Activated CD4-positive, alpha-beta T cell treated with anti-CD3 and anti-CD28 coated beads, Interleukin-2, amount 10 ng/mL, durations not matched to agents 24 days and 14 days (primary cell): ENCODE measurements at regions not wholly inside any gene's neighbourhood (a gene's known extent, or its start where the extent isn't known, plus 50 kb on each side); places are given as distances from the start of the nearest gene placed in this dataset.

ENCODE experiments used
- DNase-seq: peaks from one replicate; pipeline ENCODE4 v3.0.0; 2022
- H3K27ac Mint-ChIP-seq: one replicate; pipeline ENCODE4 v1.8.0; 2022; ENCODE audit warnings: mild to moderate bottlenecking, mixed read lengths
- H3K27me3 Mint-ChIP-seq: one replicate; pipeline ENCODE4 v1.8.0; 2022; ENCODE audit warnings: mixed read lengths
- H3K36me3 Mint-ChIP-seq: one replicate; pipeline ENCODE4 v1.8.0; 2022; ENCODE audit warnings: low read depth, mild to moderate bottlenecking, mixed read lengths
- H3K4me1 Mint-ChIP-seq: one replicate; pipeline ENCODE4 v1.8.0; 2021; ENCODE audit warnings: mixed read lengths
- H3K4me3 Mint-ChIP-seq: one replicate; pipeline ENCODE4 v1.8.0; 2022; ENCODE audit warnings: mild to moderate bottlenecking, moderate library complexity, mixed read lengths
- H3K9me3 Mint-ChIP-seq: one replicate; pipeline ENCODE4 v1.8.0; 2021; ENCODE audit warnings: mixed read lengths
- intact Hi-C: fragments of 100-400 bp; cut with micrococcal nuclease; formaldehyde crosslinking; loops from one replicate; pipeline ENCODE4 v1.15.1; 2023

DNA sequence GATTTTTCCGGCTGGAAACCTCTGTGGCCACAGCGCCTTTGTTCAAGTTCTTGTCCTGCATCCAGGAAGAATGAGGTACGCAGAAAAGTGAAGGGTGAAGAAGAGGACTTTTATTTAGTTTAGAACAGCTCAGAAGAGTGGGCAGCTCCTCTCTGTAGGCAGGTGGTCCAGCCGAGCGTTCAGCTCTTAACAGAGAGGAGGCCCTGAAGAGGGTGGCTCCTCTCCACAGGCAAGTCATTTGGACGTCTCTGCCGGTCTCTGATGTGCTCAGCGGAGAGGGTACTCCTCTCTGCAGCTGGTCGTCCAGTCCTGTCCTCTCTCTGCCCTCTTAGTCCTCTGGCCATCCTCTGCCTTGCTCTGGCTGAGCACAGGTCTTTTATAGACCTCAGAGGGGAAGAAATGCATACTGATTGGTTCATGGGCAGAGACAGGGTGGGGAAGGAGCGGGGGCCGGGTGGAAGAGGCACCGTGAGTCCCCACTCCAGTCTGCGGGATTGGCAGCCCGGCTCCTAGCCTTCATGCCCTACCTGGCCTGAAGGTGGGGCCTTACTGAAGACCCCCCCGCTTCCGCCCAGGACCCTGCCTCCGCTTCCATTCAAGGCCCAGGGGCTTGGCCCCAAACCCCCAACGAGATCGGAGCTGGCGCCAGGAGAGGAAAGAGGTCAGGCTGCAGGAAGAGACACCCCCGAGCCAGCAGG is 70.0 kb upstream of the NKD1 start:
- no peak for DNase-seq
- H3K27ac Mint-ChIP-seq = no peak overlapping the region
- no peaks in the 10 kb centered on the region for H3K36me3 Mint-ChIP-seq
- H3K9me3 Mint-ChIP-seq = no peaks in the 10 kb centered on the region
- H3K4me3 Mint-ChIP-seq = no peak overlapping the region
- H3K27me3 Mint-ChIP-seq = peaks cover 9% of the 10 kb centered on the region
- H3K4me1 Mint-ChIP-seq = peaks cover 8% of the 10 kb centered on the region
- intact Hi-C loops = no loop called here

DNA sequence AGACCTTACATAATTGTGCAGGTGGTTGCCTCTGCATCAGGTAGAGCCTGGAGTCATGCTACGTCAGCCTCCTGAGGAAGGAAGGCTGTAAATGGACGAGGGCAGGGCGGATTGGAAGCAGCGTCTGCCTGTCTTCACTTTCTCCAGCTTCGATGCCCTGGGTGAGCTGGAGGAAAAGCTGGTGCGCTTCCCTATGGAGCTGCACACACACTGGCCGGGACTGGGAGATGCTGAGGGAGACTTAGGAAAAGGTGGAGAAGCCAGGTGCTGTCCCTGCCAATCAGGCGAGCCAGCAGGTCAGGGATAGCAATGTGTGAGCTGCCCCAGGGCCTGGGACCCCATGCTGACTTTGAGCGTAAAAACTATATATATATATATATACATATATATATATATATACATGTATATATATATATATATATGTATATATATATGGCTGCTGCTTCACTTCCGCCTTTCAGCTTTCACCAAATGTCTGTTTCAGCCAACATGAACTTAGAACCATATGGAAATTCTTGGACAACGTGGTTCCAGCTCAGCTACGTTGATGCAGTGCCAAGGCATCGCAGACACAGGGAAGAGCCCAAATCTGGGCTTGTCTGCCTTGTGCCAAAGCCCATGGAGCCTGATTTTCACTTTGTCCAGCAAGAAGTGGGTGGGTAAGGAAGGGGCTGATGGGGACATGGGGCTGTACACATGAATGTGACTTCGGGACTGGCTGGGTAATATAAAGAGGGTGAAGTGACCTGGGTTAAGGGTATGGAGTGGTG is 71.5 kb upstream of the NKD1 start:
- Mint-ChIP-seq H3K9me3 (no peaks in the 10 kb centered on the region), H3K4me3 (no peak overlapping the region), H3K4me1 (peaks cover 8% of the 10 kb centered on the region), H3K27ac (no peak overlapping the region), H3K27me3 (peaks cover 9% of the 10 kb centered on the region), H3K36me3 (no peaks in the 10 kb centered on the region)
- intact Hi-C loops = no loop called here
- DNase-seq = no peak

DNA sequence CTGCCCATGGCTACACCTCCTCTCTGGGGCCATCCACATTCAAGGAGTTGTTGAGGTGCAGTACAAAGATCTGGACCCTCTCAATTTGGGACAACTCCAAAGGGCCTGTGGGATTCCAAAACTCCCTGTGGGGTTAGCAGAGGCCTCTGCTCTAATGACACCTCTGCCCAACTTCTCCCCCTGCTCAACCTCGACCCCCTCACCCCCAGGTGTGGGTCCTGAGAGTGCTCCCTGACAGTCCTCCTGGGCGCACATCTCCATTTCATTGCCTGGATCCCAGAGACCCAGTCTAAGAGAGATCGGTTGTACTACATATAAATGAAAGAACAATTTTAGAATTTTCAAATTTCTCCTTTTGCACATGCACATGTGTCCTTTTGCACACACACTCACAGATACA is 73.0 kb upstream of the NKD1 start:
- intact Hi-C loops = no loop called here
- Mint-ChIP-seq H3K4me1 (peaks cover 8% of the 10 kb centered on the region), H3K9me3 (no peaks in the 10 kb centered on the region), H3K4me3 (no peak overlapping the region), H3K27me3 (peaks cover 15% of the 10 kb centered on the region), H3K27ac (no peak overlapping the region), H3K36me3 (no peaks in the 10 kb centered on the region)
- DNase-seq = no peak

DNA sequence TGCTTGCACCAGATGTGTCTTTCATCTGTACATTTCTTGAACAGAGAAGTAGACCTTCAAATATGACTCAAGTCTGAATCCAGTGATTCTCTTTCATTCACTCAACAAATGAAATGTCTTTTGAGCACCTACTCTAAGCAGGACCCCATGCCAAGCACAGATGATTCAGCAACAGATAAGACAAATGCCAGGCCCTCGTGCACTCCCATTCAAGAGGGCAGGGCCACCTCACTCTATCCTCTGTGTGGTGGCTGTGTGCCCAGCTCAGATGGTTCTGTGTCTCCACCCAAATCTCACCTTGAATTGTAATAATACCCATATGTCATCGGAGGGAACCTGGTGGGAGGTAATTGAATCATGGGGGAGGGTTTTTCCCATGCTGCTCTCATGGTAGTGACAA is 74.1 kb upstream of the NKD1 start:
- peaks cover 20% of the 10 kb centered on the region for H3K27me3 Mint-ChIP-seq
- no peak overlapping the region for H3K27ac Mint-ChIP-seq
- no peaks in the 10 kb centered on the region for H3K36me3 Mint-ChIP-seq
- H3K9me3 Mint-ChIP-seq = no peaks in the 10 kb centered on the region
- no peak for DNase-seq
- intact Hi-C loops = no loop called here
- no peak overlapping the region for H3K4me3 Mint-ChIP-seq
- H3K4me1 Mint-ChIP-seq = peaks cover 8% of the 10 kb centered on the region

DNA sequence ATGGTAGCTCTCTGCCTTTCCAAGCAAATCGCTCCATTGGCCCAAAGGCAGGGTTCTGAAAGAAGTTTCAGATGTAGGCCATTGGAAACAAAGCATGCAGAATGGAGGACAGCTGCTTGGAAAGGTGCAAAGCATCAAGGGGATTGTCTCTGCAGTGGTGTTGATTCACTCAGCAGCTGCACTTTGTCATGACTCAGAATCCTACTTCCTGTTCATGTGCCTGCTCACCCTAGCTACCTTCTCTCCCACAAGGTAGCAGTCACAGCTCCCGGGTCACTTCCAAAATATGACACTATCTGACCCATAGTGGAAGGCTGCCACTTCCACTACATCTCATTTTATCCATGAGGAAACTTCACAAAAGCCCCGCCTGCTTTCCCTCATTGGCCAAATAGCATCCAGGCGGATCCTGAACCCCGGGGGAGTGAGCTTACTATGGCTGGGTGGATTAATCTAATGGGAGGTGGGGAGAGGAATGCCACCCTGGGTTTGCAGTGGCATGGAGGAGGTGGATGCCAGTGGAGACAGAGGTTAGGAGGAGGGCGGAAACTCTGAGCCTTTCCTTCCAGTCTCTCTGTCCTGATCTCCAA is 74.7 kb upstream of the NKD1 start:
- Mint-ChIP-seq H3K36me3 (no peaks in the 10 kb centered on the region), H3K4me3 (no peak overlapping the region), H3K9me3 (no peaks in the 10 kb centered on the region)

DNA sequence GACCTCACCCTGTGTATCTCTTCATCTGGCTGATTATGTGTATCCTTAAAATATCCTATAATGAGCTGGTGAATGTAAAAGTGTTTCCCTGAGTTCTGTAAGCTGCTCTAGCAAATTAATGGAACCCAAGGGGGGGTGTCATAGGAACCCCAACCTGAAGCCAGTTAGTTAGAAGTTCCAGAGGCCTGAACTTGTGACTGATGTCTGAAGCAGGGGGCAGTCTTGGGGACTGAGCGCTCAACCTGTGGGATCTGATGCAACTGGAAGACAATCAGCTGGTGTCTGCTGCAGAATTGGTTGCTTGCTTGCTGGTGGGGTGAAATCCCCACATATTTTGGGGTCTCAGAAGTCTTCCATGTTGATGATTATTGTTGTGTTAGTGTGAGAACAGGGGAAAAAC is 75.7 kb upstream of the NKD1 start:
- Mint-ChIP-seq H3K27me3 (peaks cover 31% of the 10 kb centered on the region), H3K4me3 (no peak overlapping the region), H3K4me1 (peaks cover 8% of the 10 kb centered on the region), H3K9me3 (no peaks in the 10 kb centered on the region), H3K36me3 (no peaks in the 10 kb centered on the region), H3K27ac (no peak overlapping the region)
- intact Hi-C loops = no loop called here
- no peak for DNase-seq

More for the DNA sequence above, 74.7 kb upstream of the NKD1 start:
- intact Hi-C loops = no loop called here
- peak; percentile 61 for DNase-seq
- H3K27ac Mint-ChIP-seq = peak overlapping the region; percentile 59
- H3K27me3 Mint-ChIP-seq = peaks cover 26% of the 10 kb centered on the region
- H3K4me1 Mint-ChIP-seq = peaks cover 8% of the 10 kb centered on the region

DNA sequence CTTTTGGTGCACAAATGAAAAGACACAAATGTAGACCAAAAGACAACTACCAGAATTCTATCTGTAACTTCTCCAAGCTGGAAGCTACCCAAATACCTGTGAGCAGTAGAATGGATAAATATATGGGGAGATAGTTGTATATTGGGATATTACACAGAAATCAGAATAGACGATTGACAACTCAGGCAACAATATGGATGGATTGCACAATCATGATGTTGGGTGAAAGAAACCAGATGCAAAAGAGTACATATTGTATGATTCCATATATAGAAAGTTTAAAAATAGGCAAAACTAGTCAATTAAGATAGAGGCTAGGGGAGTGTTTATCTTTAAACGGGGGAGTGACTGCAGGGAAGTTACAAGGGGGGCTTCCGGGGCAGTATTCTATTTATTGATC is 77.5 kb upstream of the NKD1 start:
- Mint-ChIP-seq H3K4me1 (peaks cover 8% of the 10 kb centered on the region), H3K36me3 (no peaks in the 10 kb centered on the region), H3K9me3 (no peaks in the 10 kb centered on the region), H3K4me3 (no peak overlapping the region), H3K27me3 (peaks cover 43% of the 10 kb centered on the region), H3K27ac (no peak overlapping the region)
- no peak for DNase-seq
- intact Hi-C loops = no loop called here

DNA sequence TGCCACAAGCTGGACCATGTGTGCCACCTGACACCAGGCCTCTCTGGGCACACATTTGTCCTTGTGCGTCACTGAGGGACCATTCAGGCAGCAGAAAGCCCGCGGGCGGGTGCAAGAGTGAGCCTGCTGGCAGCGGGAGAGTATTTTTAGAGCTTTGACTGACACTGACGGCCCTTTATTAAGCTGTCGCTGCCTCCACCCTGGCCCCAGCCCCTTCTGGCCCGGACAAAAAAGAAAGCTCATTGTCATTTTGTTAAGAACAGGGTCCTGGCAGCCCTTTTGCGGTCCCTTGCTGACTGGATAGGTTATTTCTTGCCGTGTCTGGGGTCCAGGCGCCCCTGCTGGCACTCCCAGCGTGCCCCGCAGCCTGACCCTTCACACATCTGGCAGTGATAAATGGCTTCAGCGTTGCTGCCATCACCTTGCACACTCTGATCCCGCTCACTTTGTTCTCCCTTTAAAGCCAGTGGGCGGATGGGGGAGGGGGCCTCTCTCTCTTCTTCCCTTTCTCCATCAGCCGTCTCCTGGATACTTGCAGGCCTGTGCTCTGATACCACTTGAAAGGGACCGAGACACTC is 78.4 kb upstream of the NKD1 start:
- H3K4me3 Mint-ChIP-seq = no peak overlapping the region
- H3K36me3 Mint-ChIP-seq = no peaks in the 10 kb centered on the region
- H3K4me1 Mint-ChIP-seq = peaks cover 8% of the 10 kb centered on the region
- intact Hi-C loops = no loop called here
- DNase-seq = no peak
- H3K27me3 Mint-ChIP-seq = peaks cover 45% of the 10 kb centered on the region
- H3K9me3 Mint-ChIP-seq = no peaks in the 10 kb centered on the region
- no peak overlapping the region for H3K27ac Mint-ChIP-seq

DNA sequence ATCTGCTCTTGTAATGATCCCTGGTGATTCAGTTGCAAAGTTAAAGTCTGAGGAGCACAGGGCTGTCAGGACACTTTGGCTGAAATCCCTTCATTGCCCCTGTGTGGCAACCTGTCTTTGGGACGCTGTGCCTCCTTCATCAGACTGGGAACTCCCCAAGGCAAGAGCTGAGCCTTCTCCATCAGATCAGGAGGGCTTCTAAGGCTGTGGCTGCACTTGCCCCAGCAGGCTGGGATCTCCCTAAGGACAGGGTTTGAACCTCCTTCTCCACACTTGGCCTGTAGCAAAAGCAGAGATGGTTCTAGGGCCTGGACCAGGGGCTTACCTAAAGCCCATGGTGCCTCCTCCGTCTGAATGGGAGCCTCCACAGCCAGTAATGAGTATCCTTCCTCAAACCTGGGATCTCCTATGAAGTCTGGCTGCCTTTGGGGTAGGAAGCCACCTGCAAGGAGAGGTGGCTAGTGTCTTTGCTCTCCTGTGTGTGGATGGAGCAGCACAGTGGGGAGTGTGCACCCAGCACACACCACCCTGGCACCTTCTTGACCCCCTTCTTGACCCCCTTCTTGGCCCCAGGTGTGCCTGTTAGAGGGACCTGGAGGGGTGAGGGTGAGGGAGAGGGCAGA is 79.0 kb upstream of the NKD1 start:
- DNase-seq = no peak
- no peak overlapping the region for H3K4me3 Mint-ChIP-seq
- peaks cover 6% of the 10 kb centered on the region for H3K4me1 Mint-ChIP-seq
- no peaks in the 10 kb centered on the region for H3K9me3 Mint-ChIP-seq
- peaks cover 45% of the 10 kb centered on the region for H3K27me3 Mint-ChIP-seq
- no peak overlapping the region for H3K27ac Mint-ChIP-seq
- H3K36me3 Mint-ChIP-seq = no peaks in the 10 kb centered on the region
- intact Hi-C loops = no loop called here

DNA sequence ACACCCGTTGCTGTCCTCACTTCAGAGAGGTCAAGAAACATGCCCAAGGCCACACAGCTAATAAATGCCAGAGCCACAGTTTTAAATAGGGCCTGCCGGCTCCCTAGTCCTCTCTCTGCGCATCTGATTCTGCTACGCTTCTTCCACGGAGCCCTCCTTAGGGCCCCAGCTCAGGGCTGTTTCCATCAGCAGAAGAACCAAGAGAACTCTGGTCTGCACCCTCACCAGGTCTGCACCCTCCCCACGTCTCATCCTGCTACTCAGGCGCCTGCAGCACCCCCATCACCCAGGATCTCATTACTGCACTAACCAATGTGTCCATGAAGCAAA is 79.5 kb upstream of the NKD1 start:
- no peak for DNase-seq
- intact Hi-C loops = no loop called here
- H3K27ac Mint-ChIP-seq = no peak overlapping the region
- H3K36me3 Mint-ChIP-seq = no peaks in the 10 kb centered on the region
- peaks cover 45% of the 10 kb centered on the region for H3K27me3 Mint-ChIP-seq
- H3K4me1 Mint-ChIP-seq = peaks cover 4% of the 10 kb centered on the region
- no peaks in the 10 kb centered on the region for H3K9me3 Mint-ChIP-seq
- H3K4me3 Mint-ChIP-seq = peak overlapping the region; percentile 53

DNA sequence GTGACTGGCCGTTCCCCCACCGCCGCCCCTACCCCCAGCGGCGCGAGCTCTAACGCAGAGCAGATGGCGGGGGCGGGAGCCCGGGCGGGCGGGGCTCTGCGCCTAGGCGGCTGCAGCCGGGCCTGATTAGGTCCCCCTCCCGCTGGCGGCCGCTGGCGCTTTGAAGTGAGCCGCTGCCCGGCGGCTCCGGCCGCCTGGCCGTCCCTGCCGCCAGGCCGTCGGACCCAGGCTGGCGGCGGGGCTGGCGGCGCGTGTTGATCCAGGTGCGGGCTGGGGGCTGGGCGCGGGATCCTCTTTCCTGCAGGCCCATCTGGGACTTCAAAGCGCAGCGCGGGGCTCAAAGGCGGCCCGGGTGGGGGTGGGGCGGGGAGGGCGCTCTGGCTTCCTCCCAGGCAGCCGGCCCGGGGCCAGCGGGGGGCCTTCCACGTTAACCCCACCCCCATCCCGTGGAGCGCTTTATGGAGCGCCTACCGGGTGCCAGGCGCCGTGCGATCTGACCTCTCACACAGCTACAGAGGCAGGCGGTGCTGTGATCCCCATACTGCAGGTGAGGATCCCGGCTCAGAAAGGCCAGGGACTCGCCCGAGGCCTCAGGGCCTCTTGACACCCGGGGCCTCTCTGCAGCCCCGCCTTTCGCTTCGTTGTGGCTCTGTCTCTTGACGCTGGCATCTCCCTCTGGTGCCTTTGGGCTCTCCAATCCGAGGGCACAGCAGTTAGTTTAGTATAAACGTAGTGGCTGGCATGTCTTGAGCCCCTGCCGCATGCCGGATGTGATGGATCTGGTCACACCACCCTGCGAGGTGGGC is 80.0 kb upstream of the NKD1 start:
- Mint-ChIP-seq H3K4me3 (peak overlapping the region; percentile 53), H3K4me1 (no peaks in the 10 kb centered on the region), H3K27ac (no peak overlapping the region), H3K27me3 (peaks cover 45% of the 10 kb centered on the region), H3K9me3 (no peaks in the 10 kb centered on the region), H3K36me3 (no peaks in the 10 kb centered on the region)
- no peak for DNase-seq
- intact Hi-C loops = no loop called here

DNA sequence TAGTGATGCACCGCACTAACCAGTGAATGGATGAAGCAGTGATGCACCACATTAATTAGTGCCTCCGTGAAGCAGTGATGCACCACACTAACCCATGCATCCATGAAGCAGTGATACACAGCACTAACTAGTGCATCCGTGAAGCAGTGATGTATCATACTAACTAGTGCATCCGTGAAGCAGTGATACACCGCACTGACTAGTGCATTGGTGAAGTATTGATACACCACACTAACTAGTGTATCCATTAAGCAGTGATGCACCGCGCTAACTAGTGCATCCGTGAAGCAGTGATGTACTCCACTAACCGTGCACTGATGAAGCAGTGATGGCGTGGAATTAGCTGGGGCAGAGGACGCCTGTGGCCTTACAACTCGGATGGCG is 80.6 kb upstream of the NKD1 start:
- intact Hi-C loops = no loop called here
- no peak for DNase-seq
- peaks cover 49% of the 10 kb centered on the region for H3K27me3 Mint-ChIP-seq
- H3K4me3 Mint-ChIP-seq = peak overlapping the region; percentile 44
- no peak overlapping the region for H3K27ac Mint-ChIP-seq
- no peaks in the 10 kb centered on the region for H3K36me3 Mint-ChIP-seq
- H3K9me3 Mint-ChIP-seq = no peaks in the 10 kb centered on the region
- no peaks in the 10 kb centered on the region for H3K4me1 Mint-ChIP-seq

DNA sequence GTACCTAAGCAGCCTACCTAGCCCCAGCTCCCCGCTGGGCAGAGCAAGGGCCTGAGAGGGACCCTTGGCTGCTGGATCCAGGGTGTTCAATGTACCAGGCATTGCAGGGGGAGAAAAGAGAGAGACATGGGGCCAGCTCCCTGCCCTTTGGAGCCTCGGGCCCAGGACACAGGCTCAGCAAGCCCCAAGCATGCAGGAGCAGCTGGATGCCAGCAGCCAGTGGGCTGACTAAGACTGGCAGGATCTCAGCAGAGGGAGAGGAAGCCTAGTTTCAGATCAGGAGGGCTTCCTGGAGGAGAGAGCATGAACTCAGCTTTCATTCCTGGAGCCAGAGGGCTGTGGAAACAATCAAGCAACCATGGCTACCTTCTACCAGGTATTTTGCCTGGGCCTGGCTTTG is 82.0 kb upstream of the NKD1 start:
- DNase-seq = no peak
- Mint-ChIP-seq H3K27ac (no peak overlapping the region), H3K9me3 (no peaks in the 10 kb centered on the region), H3K4me3 (no peak overlapping the region), H3K36me3 (no peaks in the 10 kb centered on the region), H3K4me1 (no peaks in the 10 kb centered on the region), H3K27me3 (peaks cover 46% of the 10 kb centered on the region)
- intact Hi-C loops = no loop called here
